ENCODE measurements at regions not wholly inside any gene's neighbourhood (a gene's known extent, or its start where the extent isn't known, plus 50 kb on each side); places are given as distances from the start of the nearest gene placed in this dataset.

DNA sequence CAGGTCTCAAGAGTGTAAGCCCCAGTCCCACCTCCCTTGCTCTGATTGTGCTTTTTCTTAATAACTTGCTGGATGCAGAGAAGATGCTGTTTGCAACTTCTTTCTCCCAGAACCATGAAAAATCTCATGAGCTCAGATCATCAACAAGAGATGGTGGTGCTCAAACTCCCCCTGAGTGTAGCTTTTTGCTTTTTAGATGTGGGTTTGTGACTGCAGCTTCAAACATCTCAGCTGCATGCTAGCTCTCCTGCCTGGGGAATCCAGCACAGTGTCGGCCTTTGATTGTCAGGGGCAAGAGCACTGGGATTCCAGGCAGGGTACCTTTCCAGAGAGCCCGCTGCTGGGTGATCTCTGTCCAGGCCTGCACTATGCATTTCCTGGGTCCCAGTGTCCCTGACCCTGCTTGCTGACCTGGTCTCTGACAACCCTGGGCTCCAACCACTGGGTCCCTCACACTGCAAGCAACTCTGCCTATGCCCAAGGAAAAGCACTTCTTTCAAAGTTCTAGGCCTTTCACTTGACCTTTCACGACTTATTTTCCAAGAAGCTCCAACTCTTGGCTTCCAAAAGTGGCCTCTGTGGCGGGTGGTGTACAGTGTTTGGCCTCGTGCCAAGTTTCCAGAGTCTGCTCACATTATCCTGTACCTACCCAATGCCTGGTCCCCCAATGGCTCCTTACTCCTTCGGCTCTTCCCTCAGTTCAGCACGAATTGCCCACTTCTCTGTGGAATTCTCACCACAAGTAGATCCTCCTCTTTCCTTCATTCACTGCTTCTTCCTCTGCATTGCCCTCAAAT, 69.7 kb upstream of the LY86 start:
- DNase-seq = no peak

DNA sequence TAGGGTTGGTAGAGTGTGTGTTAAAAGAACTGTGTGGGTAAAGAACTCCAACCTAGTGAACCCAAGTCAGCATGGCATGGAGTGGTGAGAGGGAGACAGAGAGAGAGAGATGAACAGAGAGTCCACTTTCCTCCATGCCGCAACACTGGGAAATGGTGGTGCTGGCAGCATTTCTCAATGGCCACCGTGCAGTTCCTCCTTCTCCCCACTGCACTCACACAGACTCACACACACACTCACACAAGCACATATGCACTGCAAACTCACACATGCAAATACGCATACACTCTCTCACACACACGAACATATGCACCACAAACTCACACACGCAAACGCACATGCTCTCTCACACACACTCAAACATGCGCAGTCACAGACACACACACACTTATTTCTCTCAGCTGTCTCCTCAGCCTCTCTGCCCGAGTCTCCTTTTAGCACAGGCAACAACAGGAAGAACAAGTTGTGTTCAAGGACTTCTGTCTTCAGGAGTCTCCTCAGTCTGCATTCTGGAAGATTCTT, 66.5 kb upstream of the LY86 start:
- no peak for DNase-seq

DNA sequence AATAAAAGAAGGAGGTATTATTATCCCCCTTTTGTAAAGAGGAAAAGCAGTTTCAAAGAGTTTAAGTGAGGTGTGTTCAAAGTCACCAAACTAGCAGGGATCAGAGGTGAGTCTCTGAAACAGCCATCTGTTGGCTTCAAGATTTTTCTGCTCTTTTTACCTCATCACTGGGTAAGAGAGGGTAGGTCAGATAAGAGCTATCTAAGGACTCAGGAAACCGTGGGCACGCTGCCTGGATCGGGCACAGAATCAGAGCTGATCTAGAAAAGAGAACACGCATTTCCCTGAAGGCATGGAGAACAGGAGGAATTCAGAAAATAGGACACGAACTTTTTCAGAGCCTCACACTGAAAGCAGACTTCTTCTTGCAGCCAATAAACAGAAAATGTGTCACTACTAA, 65.8 kb upstream of the LY86 start:
- DNase-seq = no peak

DNA sequence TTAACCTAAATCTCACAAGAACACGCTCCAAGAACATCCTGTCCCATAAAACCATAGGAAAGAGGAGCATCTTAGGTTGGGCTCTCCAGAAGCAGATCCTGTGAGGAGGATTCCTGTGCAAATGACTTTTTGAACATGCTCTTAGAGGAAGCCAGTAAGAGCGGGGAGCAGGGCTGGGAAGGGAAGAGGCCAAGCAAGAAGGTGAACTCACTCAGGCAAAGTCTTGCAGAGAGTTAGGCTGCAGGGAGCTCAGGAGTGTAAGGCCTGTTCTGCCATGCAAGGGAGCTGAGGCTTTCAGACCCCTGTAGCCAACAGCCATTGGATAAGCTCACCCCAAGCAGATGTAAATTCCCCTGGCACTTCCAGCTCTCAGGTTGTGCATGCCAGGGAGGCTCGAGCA, 63.6 kb upstream of the LY86 start:
- DNase-seq = no peak

DNA sequence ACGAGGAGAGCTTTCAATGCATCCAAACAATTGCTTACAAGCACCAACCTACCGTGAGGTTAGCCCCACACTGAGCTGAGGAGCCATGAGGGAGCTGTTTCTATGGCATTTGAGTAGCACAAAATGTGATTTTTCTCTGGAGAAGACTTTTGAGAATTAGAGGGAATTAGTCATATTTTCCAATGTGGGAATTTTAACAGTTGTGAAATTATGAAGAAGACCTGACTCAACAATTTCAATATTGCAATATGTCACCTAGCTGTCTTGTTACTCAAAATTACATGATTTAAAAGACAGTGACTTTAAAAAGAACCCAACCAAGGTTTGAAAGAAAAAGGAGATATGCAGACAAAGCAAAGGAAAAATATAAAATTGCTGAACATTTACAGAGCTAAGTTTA, 62.6 kb upstream of the LY86 start:
- DNase-seq = no peak

DNA sequence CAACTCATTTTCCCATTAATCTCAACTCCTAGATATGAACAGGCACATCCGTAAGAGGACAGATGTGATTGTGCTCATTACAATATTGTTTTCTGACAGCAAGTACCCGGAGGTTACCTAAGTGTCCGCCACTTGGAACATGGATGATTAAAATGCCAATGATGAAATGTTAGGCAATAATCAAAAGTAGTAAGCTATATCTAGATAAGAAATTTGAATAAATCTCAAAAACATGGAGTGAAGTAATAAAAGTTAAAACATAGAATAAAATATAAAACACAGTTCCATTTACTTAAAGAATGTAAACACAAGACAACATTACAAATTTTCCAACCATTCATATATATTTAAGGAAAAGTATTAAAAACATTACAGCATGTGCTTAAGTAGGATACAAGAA, 59.2 kb upstream of the LY86 start:
- no peak for DNase-seq

DNA sequence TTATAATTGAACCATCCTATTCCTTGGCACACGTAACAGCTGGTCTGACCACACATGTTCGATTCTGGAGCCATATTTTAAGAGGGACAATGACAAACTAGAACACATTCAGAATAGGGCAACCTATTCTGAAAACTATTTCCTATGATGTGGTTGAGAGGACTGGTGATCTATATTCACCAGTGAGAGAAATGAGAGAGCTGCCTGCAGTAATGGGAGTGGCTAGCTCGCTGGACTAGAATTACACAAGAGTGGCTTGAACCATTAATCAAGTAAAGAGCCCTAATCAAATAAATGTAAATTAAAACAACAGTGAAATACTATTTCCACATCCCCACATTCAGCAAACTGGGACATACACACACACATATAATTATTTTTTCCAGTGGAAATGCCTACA, 55.3 kb upstream of the LY86 start:
- no peak for DNase-seq

DNA sequence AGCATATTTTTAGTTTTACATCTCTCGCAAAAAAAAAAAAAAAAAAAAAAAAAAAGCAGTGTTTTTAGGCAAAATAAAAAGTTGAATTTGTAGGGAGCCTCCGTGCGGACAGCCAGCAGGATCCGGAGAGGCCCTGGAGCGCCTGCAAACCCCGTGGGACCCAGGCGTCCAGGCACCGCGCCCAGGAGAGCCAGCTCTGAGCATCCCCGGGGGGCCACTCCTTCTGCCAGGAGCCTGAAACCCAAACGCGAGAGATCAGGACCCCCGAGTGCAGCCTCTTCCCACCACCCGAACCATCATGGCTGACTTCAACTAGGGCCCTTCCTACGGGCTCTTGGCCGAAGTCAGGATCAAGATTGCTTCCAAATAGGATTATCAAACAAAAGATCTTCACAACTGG, 54.1 kb upstream of the LY86 start:
- DNase-seq = no peak

DNA sequence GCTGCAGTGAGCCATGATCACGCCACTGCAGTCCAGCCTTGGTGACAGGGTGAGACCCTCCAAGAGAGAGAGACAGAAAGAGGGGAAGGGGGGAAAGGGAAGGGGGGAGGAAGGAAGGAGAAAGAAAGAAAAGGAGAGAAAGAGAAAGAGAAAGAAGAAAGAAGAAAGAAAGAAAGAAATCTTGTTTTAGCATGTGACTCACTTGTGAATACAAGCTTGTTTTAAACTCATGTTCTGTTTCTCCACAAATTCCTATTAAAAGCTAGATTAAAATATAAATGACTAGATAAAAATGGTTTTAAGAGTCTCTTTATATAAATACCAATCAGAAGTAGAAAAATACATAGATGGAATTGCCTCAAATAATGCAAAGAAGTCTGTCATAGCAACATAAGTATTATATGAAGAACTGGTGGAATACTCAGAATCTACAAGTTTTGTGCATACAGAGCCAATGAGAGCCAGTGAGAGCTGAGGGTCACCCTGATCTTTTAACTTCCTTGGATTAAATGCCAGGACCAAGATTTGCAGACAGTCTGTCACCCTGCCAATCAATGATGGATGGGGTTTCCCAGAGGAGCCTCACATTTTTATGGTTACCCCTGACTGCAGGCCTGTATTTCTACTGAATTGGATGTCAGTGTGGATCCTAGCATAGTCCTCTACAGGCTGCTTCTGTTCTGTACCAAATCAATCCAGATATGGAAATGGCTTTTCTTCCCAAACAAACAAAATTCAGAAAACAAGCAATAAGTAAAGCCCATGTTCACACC, 50.8 kb upstream of the LY86 start:
- DNase-seq = no peak

DNA sequence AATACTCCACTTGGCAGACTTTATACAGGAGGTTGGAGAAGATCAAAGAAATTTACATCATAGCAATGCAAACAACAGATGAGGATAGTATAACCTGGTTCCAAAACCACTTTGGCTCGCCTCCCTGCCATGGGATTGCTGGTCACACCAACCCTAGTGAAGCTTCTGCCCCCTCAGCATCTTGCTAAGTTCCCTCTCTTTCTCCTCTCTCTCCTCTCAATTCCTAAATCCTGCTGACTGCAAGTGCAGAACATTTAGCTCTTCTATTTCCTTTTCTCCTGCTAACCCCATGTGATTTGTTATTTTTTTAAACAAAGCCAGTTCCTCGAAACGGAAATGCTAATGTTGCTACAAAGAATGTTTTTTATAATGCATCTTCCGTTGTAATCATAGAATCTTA, 50.3 kb upstream of the LY86 start:
- no peak for DNase-seq
